Liver (tissue), 8 donors: ENCODE measurements at regions not wholly inside any gene's neighbourhood (a gene's known extent, or its start where the extent isn't known, plus 50 kb on each side); places are given as distances from the start of the nearest gene placed in this dataset.

Source experiments
- DNase-seq: peaks from one replicate; pipeline ENCODE4 v3.0.0-alpha.2; 2017; ENCODE audit warnings: low spot score
- H3K27ac ChIP-seq, 2 donors: one replicate each; pipeline ENCODE4 v1.7.0; 2013; ENCODE audit warnings: inconsistent platforms in 2 of 2, low read length in 2 of 2, control low read depth in 1 of 2, low read depth in 1 of 2, mild to moderate bottlenecking in 1 of 2
- H3K27me3 ChIP-seq, 4 donors: one replicate each; pipeline versions ENCODE4 v1.6.1 to v1.7.0; 2013; ENCODE audit warnings: low read length in 3 of 4, inconsistent platforms in 1 of 4, mild to moderate bottlenecking in 1 of 4, moderate library complexity in 1 of 4; ENCODE audit not compliant: control insufficient read depth in 4 of 4, insufficient read depth in 4 of 4
- H3K36me3 ChIP-seq, 4 donors: one replicate each; pipeline versions ENCODE4 v1.6.1 to v1.7.0; 2013; ENCODE audit warnings: low read length in 3 of 4, mild to moderate bottlenecking in 3 of 4, low read depth in 1 of 4, moderate library complexity in 1 of 4; ENCODE audit not compliant: control insufficient read depth in 4 of 4, insufficient read depth in 3 of 4
- H3K4me1 ChIP-seq, 4 donors: one replicate each; pipeline versions ENCODE4 v1.6.1 to v1.7.0; 2013; ENCODE audit warnings: low read length in 3 of 4, mild to moderate bottlenecking in 3 of 4, moderate library complexity in 1 of 4; ENCODE audit not compliant: control insufficient read depth in 4 of 4, insufficient read depth in 4 of 4
- H3K4me3 ChIP-seq, 3 donors: one replicate each; pipeline versions ENCODE4 v1.6.1 to v1.7.0; 2013; ENCODE audit warnings: low read length in 3 of 3, control low read depth in 1 of 3, low read depth in 1 of 3, mild to moderate bottlenecking in 1 of 3
- H3K9ac ChIP-seq, 2 donors: one replicate each; pipeline ENCODE4 v1.7.0; 2013; ENCODE audit warnings: low read length in 2 of 2, mild to moderate bottlenecking in 2 of 2, moderate library complexity in 2 of 2, control low read depth in 1 of 2, low read depth in 1 of 2
- H3K9me3 ChIP-seq, 4 donors: one replicate each; pipeline versions ENCODE4 v1.6.1 to v1.7.0; 2013; ENCODE audit warnings: low read length in 3 of 4; ENCODE audit not compliant: control insufficient read depth in 4 of 4
- EGR1 ChIP-seq, 2 donors: IDR thresholded peaks; 2 replicates each; pipeline ENCODE4 v1.6.1; 2016 to 2018; ENCODE audit warnings: antibody characterized with exemption in 2 of 2, low read depth in 2 of 2
- FOXA1 ChIP-seq: IDR thresholded peaks from 2 replicates; pipeline ENCODE4 v1.6.1; 2016; ENCODE audit warnings: antibody characterized with exemption
- FOXA2 ChIP-seq: IDR thresholded peaks from 2 replicates; pipeline ENCODE4 v1.6.1; 2016; ENCODE audit warnings: antibody characterized with exemption
- GABPA ChIP-seq, 2 donors: IDR thresholded peaks in 1 of 2; conservative IDR thresholded peaks in 1 of 2; 2 replicates each; pipeline ENCODE4 v1.6.1; 2016; ENCODE audit warnings: antibody characterized with exemption in 2 of 2, mild to moderate bottlenecking in 1 of 2, moderate library complexity in 1 of 2
- HNF4A ChIP-seq, 2 donors: conservative IDR thresholded peaks; 2 replicates each; pipeline ENCODE4 v1.6.1; 2016; ENCODE audit warnings: antibody characterized with exemption in 2 of 2, mild to moderate bottlenecking in 2 of 2
- HNF4G ChIP-seq: IDR thresholded peaks from 2 replicates; pipeline ENCODE4 v1.6.1; 2016; ENCODE audit warnings: antibody characterized with exemption
- NR2F2 ChIP-seq: IDR thresholded peaks from 2 replicates; pipeline ENCODE4 v1.6.1; 2016; ENCODE audit warnings: antibody characterized with exemption
- RAD21 ChIP-seq, 2 donors: IDR thresholded peaks; 2 replicates each; pipeline ENCODE4 v1.6.1; 2016; ENCODE audit warnings: antibody characterized with exemption in 2 of 2, mild to moderate bottlenecking in 2 of 2
- RXRA ChIP-seq, 2 donors: IDR thresholded peaks; 2 replicates each; pipeline ENCODE4 v1.6.1; 2017 to 2018; ENCODE audit warnings: antibody characterized with exemption in 2 of 2, mild to moderate bottlenecking in 1 of 2
- SP1 ChIP-seq: IDR thresholded peaks from 2 replicates; pipeline ENCODE4 v1.6.1; 2018; ENCODE audit warnings: antibody characterized with exemption, mild to moderate bottlenecking
- TAF1 ChIP-seq: conservative IDR thresholded peaks from 2 replicates; pipeline ENCODE4 v1.6.1; 2016; ENCODE audit warnings: antibody characterized with exemption, mild to moderate bottlenecking
- YY1 ChIP-seq: IDR thresholded peaks from 2 replicates; pipeline ENCODE4 v1.6.1; 2016; ENCODE audit warnings: antibody characterized with exemption, mild to moderate bottlenecking
- WGBS: extraction: QIAGEN DNeasy Blood & Tissue Kit; methylation state at CpG from one replicate; pipeline ENCODE4 v1.1.7; 2013; 5-methylcytosine and 5-hydroxymethylcytosine counted together
- TF ChIP-seq, protein P1 (sequence below): fragments of 150-350 bp; IDR thresholded peaks from 2 replicates; pipeline ENCODE4 v1.5.1; 2017; ENCODE audit warnings: improper control_type of control experiment, low read depth, low read length; ENCODE audit not compliant: missing input control
- TF ChIP-seq, protein P2 (sequence below): IDR thresholded peaks from 2 replicates; pipeline ENCODE4 v1.6.1; 2016; ENCODE audit warnings: antibody characterized with exemption
- TF ChIP-seq, protein P3 (sequence below): IDR thresholded peaks from 2 replicates; pipeline ENCODE4 v1.6.1; 2016; ENCODE audit warnings: antibody characterized with exemption
- TF ChIP-seq, protein P4 (sequence below): IDR thresholded peaks from 2 replicates; pipeline ENCODE4 v1.6.1; 2016; ENCODE audit warnings: antibody characterized with exemption
- TF ChIP-seq, protein P5 (sequence below): IDR thresholded peaks from 2 replicates; pipeline ENCODE4 v1.6.1; 2016; ENCODE audit warnings: antibody characterized with exemption, mild to moderate bottlenecking
- donor health status: healthy.
- donor health status: healthy.
- donor health status: healthy.
- donor health status: healthy.
- donor health status: healthy.

DNA sequence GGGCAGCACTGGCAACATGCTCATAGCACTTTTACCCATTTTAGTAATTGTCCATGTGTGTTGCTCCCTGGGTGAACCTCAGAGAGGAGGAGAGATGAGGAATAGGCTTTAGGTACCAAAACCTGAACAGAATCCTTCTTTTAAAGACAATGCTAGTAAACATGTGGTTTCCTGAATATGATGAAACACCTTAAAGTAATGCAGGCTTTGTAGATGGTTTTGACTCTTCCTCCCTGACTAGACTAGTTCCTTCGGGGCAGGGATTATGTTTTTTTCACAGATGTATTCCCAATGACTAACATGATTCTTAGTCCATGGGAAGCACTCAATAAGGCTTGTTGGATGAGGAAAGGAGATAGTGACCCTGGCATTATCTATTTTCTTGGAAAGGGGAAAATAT lies 367.6 kb upstream of the JAG1 start (continued):
- TF ChIP-seq, protein P1, sequence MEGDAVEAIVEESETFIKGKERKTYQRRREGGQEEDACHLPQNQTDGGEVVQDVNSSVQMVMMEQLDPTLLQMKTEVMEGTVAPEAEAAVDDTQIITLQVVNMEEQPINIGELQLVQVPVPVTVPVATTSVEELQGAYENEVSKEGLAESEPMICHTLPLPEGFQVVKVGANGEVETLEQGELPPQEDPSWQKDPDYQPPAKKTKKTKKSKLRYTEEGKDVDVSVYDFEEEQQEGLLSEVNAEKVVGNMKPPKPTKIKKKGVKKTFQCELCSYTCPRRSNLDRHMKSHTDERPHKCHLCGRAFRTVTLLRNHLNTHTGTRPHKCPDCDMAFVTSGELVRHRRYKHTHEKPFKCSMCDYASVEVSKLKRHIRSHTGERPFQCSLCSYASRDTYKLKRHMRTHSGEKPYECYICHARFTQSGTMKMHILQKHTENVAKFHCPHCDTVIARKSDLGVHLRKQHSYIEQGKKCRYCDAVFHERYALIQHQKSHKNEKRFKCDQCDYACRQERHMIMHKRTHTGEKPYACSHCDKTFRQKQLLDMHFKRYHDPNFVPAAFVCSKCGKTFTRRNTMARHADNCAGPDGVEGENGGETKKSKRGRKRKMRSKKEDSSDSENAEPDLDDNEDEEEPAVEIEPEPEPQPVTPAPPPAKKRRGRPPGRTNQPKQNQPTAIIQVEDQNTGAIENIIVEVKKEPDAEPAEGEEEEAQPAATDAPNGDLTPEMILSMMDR, result no peak
- no peak for TF ChIP-seq HNF4A (conservative IDR thresholded peaks at IDR 0.05)

DNA sequence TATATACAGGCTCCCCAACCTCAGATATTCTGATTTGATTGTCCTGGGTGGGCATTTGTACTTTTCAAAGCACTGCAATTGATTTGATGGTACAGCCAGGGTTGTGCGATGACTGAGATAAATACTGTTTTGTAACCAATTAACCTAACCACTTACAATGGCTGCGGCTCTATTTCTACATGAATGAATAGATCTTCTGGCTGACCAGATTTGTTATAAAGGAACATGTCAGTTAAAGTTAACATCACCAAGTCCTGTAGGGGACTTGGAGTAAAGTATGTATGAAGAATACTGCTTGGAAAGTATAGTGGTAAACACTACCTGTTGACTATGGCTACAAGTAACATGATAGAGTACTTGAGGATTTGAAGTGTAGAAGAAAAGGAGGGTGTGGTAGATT lies 369.2 kb upstream of the JAG1 start:
- Histone ChIP-seq H3K4me3 (no peak overlapping the region), H3K9ac (no peak overlapping the region), H3K27me3 (no peaks in the 10 kb centered on the region), H3K27ac (no peak overlapping the region), H3K36me3 (no peaks in the 10 kb centered on the region), H3K9me3 (no peaks in the 10 kb centered on the region), H3K4me1 (no peaks in the 10 kb centered on the region)
- TF ChIP-seq, protein P2, sequence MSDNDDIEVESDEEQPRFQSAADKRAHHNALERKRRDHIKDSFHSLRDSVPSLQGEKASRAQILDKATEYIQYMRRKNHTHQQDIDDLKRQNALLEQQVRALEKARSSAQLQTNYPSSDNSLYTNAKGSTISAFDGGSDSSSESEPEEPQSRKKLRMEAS, result no peak
- TF ChIP-seq HNF4A (conservative IDR thresholded peaks at IDR 0.05) (no peak), NR2F2 (no peak), TAF1 (no peak), HNF4G (no peak), SP1 (no peak), EGR1 (IDR thresholded peaks at IDR 0.05; ENCODE audit: low read depth in 2 of 2) (no peak), RXRA (IDR thresholded peaks at IDR 0.05) (no peak), YY1 (no peak), RAD21 (IDR thresholded peaks at IDR 0.05) (no peak), FOXA2 (no peak), FOXA1 (no peak), GABPA (IDR thresholded peaks at IDR 0.05 in 1 of 2, conservative IDR thresholded peaks at IDR 0.05 in 1 of 2) (no peak)
- TF ChIP-seq, protein P3, sequence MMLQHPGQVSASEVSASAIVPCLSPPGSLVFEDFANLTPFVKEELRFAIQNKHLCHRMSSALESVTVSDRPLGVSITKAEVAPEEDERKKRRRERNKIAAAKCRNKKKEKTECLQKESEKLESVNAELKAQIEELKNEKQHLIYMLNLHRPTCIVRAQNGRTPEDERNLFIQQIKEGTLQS, result no peak
- TF ChIP-seq, protein P4, sequence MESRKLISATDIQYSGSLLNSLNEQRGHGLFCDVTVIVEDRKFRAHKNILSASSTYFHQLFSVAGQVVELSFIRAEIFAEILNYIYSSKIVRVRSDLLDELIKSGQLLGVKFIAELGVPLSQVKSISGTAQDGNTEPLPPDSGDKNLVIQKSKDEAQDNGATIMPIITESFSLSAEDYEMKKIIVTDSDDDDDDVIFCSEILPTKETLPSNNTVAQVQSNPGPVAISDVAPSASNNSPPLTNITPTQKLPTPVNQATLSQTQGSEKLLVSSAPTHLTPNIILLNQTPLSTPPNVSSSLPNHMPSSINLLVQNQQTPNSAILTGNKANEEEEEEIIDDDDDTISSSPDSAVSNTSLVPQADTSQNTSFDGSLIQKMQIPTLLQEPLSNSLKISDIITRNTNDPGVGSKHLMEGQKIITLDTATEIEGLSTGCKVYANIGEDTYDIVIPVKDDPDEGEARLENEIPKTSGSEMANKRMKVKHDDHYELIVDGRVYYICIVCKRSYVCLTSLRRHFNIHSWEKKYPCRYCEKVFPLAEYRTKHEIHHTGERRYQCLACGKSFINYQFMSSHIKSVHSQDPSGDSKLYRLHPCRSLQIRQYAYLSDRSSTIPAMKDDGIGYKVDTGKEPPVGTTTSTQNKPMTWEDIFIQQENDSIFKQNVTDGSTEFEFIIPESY, result no peak
- TF ChIP-seq, protein P1, result no peak
- no peak for DNase-seq
- 98% methylated on average over 2 of the region's 2 CpGs for WGBS

DNA sequence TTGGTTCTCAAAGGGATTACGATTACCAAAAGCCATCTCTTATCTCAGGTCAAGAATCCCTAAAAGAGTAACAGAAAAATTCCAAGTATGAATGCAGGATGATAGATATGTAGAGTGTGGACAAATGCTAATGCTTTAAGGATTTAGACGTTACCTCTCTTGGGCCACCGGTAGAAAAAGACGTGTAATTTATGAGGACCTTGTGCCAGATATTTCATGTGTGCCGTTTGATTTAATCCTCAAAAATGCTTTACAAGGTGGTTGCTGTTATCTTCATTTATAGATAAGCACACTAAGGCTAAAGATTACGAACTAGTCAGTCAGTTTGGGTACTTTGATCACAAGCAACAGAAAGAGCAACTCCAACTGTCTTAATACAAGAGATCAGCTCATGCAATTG lies 370.8 kb upstream of the JAG1 start:
- WGBS, result 79% methylated on average over 6 of the region's 6 CpGs
- TF ChIP-seq HNF4A (conservative IDR thresholded peaks at IDR 0.05) (no peak), RAD21 (IDR thresholded peaks at IDR 0.05) (no peak), HNF4G (no peak), SP1 (no peak), NR2F2 (no peak), FOXA1 (no peak), GABPA (IDR thresholded peaks at IDR 0.05 in 1 of 2, conservative IDR thresholded peaks at IDR 0.05 in 1 of 2) (no peak), FOXA2 (no peak), TAF1 (no peak)
- TF ChIP-seq, protein P2, result no peak
- TF ChIP-seq, protein P4, result no peak
- TF ChIP-seq, protein P3, result no peak
- TF ChIP-seq, protein P5, sequence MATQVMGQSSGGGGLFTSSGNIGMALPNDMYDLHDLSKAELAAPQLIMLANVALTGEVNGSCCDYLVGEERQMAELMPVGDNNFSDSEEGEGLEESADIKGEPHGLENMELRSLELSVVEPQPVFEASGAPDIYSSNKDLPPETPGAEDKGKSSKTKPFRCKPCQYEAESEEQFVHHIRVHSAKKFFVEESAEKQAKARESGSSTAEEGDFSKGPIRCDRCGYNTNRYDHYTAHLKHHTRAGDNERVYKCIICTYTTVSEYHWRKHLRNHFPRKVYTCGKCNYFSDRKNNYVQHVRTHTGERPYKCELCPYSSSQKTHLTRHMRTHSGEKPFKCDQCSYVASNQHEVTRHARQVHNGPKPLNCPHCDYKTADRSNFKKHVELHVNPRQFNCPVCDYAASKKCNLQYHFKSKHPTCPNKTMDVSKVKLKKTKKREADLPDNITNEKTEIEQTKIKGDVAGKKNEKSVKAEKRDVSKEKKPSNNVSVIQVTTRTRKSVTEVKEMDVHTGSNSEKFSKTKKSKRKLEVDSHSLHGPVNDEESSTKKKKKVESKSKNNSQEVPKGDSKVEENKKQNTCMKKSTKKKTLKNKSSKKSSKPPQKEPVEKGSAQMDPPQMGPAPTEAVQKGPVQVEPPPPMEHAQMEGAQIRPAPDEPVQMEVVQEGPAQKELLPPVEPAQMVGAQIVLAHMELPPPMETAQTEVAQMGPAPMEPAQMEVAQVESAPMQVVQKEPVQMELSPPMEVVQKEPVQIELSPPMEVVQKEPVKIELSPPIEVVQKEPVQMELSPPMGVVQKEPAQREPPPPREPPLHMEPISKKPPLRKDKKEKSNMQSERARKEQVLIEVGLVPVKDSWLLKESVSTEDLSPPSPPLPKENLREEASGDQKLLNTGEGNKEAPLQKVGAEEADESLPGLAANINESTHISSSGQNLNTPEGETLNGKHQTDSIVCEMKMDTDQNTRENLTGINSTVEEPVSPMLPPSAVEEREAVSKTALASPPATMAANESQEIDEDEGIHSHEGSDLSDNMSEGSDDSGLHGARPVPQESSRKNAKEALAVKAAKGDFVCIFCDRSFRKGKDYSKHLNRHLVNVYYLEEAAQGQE, result no peak

More for the DNA sequence above, 370.8 kb upstream of the JAG1 start:
- DNase-seq, result no peak
- H3K4me3 ChIP-seq, result no peak overlapping the region
- H3K27ac ChIP-seq, result no peak overlapping the region
- H3K9me3 ChIP-seq, result no peaks in the 10 kb centered on the region
- no peak overlapping the region for H3K9ac ChIP-seq
- H3K27me3 ChIP-seq, result no peaks in the 10 kb centered on the region
- H3K4me1 ChIP-seq, result no peaks in the 10 kb centered on the region
- H3K36me3 ChIP-seq, result no peaks in the 10 kb centered on the region
